Caki2 (cell line): ENCODE measurements at regions not wholly inside any gene's neighbourhood (a gene's known extent, or its start where the extent isn't known, plus 50 kb on each side); places are given as distances from the start of the nearest gene placed in this dataset.

Experiments
- DNase-seq: peaks from one replicate; pipeline ENCODE4 v3.0.0-alpha.2; 2015; ENCODE audit warnings: low read depth
- in situ Hi-C: cut with HindIII; loops from 2 replicates; pipeline ENCODE4 v1.10.0; 2016; ENCODE audit warnings: low sequenced_read_pairs, low pct_unique_long_range_greater_than_20kb, mixed read lengths

- in situ Hi-C loops, result no loop called here
- DNase-seq, result no peak
These were observed 239.4 kb downstream of the DLL1 start for GRCh38 chr6:170051229-170052172.

- in situ Hi-C loops, result no loop called here
- DNase-seq, result no peak
These were observed 240.3 kb downstream of the DLL1 start for GRCh38 chr6:170050591-170051041.

GRCh38 chr6:170049641-170050561, 241.0 kb downstream of the DLL1 start:
- in situ Hi-C loops, result no loop called here
- DNase-seq, result no peak

- in situ Hi-C loops, result no loop called here
- no peak for DNase-seq
These were observed 242.1 kb downstream of the DLL1 start for GRCh38 chr6:170048615-170049256.

- DNase-seq, result no peak
- in situ Hi-C loops, result no loop called here
These were observed 243.1 kb downstream of the DLL1 start for GRCh38 chr6:170047823-170048222.

- DNase-seq, result no peak
- in situ Hi-C loops, result no loop called here
These were observed 243.9 kb downstream of the DLL1 start for GRCh38 chr6:170046791-170047626.

- in situ Hi-C loops, result no loop called here
- DNase-seq, result no peak
These were observed 244.8 kb downstream of the DLL1 start for GRCh38 chr6:170045981-170046667.

GRCh38 chr6:170045563-170045960, 245.3 kb downstream of the DLL1 start:
- in situ Hi-C loops, result no loop called here
- no peak for DNase-seq

- in situ Hi-C loops, result no loop called here
- no peak for DNase-seq
These were observed 245.9 kb downstream of the DLL1 start for GRCh38 chr6:170044836-170045562.

- no peak for DNase-seq
- in situ Hi-C loops, result no loop called here
These were observed 246.7 kb downstream of the DLL1 start for GRCh38 chr6:170043881-170044790.

- in situ Hi-C loops, result no loop called here
- DNase-seq, result no peak
These were observed 247.6 kb downstream of the DLL1 start for GRCh38 chr6:170043150-170043819.

GRCh38 chr6:170042596-170043118, 248.2 kb downstream of the DLL1 start:
- no peak for DNase-seq
- in situ Hi-C loops, result no loop called here

GRCh38 chr6:170042123-170042522, 248.8 kb downstream of the DLL1 start:
- DNase-seq, result no peak

GRCh38 chr6:170041526-170041925, 249.4 kb downstream of the DLL1 start:
- in situ Hi-C loops, result no loop called here
- no peak for DNase-seq

More at GRCh38 chr6:170042123-170042522, 248.8 kb downstream of the DLL1 start:
- in situ Hi-C loops, result no loop called here

- DNase-seq, result no peak
- in situ Hi-C loops, result no loop called here
These were observed 250.0 kb downstream of the DLL1 start for GRCh38 chr6:170040906-170041305.
